Immature natural killer cell (primary cell): ENCODE measurements at regions not wholly inside any gene's neighbourhood (a gene's known extent, or its start where the extent isn't known, plus 50 kb on each side); places are given as distances from the start of the nearest gene placed in this dataset.
"Not testable (repeated sequence)": the region's sequence is repeated elsewhere in the genome, so short reads cannot be mapped to it uniquely, and the experiment has no call there.

ENCODE experiments used
- DNase-seq, 3 donors: peaks; one replicate each; pipeline ENCODE4 v3.0.0; 2022; ENCODE audit warnings: mixed read lengths in 1 of 3
- H3K27ac Mint-ChIP-seq, 6 donors: one replicate each; pipeline ENCODE4 v1.8.0; 2020; ENCODE audit warnings: mixed read lengths in 6 of 6, mild to moderate bottlenecking in 5 of 6, inconsistent platforms in 4 of 6, moderate library complexity in 3 of 6
- H3K27me3 Mint-ChIP-seq, 3 donors: one replicate each; pipeline ENCODE4 v1.8.0; 2020 to 2021; ENCODE audit warnings: low read depth in 3 of 3, mild to moderate bottlenecking in 3 of 3, mixed read lengths in 3 of 3, moderate library complexity in 3 of 3, inconsistent platforms in 1 of 3
- H3K36me3 Mint-ChIP-seq, 3 donors: one replicate each; pipeline ENCODE4 v1.8.0; 2020; ENCODE audit warnings: mixed read lengths in 3 of 3, inconsistent platforms in 2 of 3, mild to moderate bottlenecking in 2 of 3
- H3K4me1 Mint-ChIP-seq, 2 donors: one replicate each; pipeline ENCODE4 v1.8.0; 2020; ENCODE audit warnings: inconsistent platforms in 2 of 2, mild to moderate bottlenecking in 2 of 2, mixed read lengths in 2 of 2, moderate library complexity in 1 of 2
- H3K4me3 Mint-ChIP-seq, 5 donors: one replicate each; pipeline ENCODE4 v1.8.0; 2020; ENCODE audit warnings: mild to moderate bottlenecking in 5 of 5, mixed read lengths in 5 of 5, inconsistent platforms in 3 of 5, moderate library complexity in 3 of 5
- H3K9me3 Mint-ChIP-seq, 6 donors: one replicate each; pipeline ENCODE4 v1.8.0; 2020; ENCODE audit warnings: mild to moderate bottlenecking in 6 of 6, mixed read lengths in 6 of 6, inconsistent platforms in 4 of 6, moderate library complexity in 3 of 6

DNA sequence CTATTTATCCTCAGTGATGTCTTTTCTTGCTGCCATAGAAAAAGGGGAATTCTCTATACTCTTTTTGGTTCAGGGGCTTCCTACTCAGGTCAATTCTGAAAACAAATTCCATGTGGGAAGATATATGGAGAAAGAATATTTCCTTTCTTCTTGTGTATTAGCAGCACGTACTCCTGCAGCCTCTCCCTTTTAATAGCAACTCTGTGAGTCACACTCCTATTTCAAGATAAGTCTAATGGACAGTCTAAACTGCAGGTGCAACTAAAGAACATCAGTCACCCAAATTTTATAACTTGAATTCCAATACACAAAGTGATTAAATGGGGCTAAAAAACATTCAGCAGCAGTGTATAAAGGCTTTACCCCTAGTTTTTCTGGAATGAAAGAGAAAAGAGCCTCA, 942.2 kb downstream of the CNTNAP5 start:
- H3K4me3 Mint-ChIP-seq = no peak overlapping the region
- no peaks in the 10 kb centered on the region for H3K4me1 Mint-ChIP-seq
- DNase-seq = no peak
- H3K27ac Mint-ChIP-seq = no peak overlapping the region
- no peaks in the 10 kb centered on the region for H3K27me3 Mint-ChIP-seq
- H3K36me3 Mint-ChIP-seq = no peaks in the 10 kb centered on the region
- H3K9me3 Mint-ChIP-seq = peaks cover 0 to 21% (median 5%) of the 10 kb centered on the region in 6 donors

DNA sequence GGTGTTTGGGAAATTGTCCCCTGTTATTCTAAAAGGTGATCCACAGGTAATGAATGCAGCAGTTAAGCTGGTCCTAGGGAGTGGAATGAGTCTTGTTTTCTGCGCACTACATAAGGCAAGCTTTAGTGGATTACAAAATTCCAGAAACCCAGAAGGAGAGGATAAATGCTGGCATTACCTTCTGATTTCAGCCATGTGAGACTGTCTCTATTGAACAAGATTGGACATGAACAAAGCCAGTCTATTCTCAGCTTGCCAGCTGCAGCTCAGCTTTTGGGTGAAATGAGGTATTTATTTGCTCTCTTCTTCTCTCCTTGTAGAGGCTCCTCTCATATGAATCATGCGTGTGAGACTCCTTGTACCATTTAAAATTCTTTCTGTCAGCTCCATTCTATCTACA, 944.9 kb downstream of the CNTNAP5 start:
- Mint-ChIP-seq H3K27me3 (no peaks in the 10 kb centered on the region), H3K9me3 (peaks cover 0 to 39% (median 8%) of the 10 kb centered on the region in 6 donors), H3K4me1 (no peaks in the 10 kb centered on the region)

DNA sequence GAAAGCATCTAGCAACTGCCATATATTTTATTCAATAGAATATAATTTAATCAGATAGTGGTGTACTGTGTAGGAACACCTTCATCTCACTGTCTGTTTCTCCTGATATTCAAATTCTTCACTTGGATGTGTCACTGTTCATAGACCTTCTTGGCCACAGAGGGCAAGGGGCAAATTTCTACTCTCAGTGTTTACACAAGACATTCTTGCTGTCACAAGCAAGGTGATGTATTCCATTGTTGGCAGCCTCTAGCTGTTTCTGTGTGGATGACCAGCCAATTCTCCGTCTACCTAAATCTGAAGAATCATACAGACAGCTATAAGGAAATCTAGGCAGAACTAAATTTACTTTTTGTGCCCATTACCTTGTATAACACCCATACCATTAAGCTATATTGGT, 948.3 kb downstream of the CNTNAP5 start:
- no peak overlapping the region for H3K27ac Mint-ChIP-seq
- H3K4me1 Mint-ChIP-seq = no peaks in the 10 kb centered on the region
- no peaks in the 10 kb centered on the region for H3K27me3 Mint-ChIP-seq
- no peaks in the 10 kb centered on the region for H3K36me3 Mint-ChIP-seq
- H3K9me3 Mint-ChIP-seq = peaks cover 7 to 48% (median 12%) of the 10 kb centered on the region in 6 donors
- H3K4me3 Mint-ChIP-seq = no peak overlapping the region
- DNase-seq = no peak

More for the DNA sequence above, 944.9 kb downstream of the CNTNAP5 start:
- H3K36me3 Mint-ChIP-seq = no peaks in the 10 kb centered on the region
- no peak overlapping the region for H3K27ac Mint-ChIP-seq
- no peak overlapping the region for H3K4me3 Mint-ChIP-seq
- DNase-seq = no peak

DNA sequence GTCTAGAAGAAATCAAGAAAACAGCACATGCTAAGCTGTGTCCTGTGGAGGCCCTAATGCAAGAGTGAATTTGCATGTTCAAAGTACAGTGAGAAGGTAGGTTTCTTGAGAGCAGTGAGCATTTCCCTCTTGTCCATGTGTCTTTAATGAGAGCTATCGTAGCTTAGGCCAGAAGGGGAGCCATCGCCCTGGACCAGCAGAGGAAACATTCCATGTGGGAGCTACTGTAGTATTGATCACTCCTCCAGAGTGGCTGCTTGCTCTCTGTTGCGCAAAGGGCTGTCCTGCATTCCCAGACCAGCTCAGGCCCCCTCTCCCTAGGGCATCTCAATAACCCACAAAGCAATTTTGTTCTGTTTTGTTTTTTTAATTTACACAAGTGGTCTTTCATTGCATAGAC, 950.1 kb downstream of the CNTNAP5 start:
- H3K4me1 Mint-ChIP-seq = no peaks in the 10 kb centered on the region
- DNase-seq = no peak
- H3K9me3 Mint-ChIP-seq = peaks cover 7 to 52% (median 12%) of the 10 kb centered on the region in 6 donors
- no peak overlapping the region for H3K27ac Mint-ChIP-seq
- H3K36me3 Mint-ChIP-seq = no peaks in the 10 kb centered on the region
- no peak overlapping the region for H3K4me3 Mint-ChIP-seq
- no peaks in the 10 kb centered on the region for H3K27me3 Mint-ChIP-seq

DNA sequence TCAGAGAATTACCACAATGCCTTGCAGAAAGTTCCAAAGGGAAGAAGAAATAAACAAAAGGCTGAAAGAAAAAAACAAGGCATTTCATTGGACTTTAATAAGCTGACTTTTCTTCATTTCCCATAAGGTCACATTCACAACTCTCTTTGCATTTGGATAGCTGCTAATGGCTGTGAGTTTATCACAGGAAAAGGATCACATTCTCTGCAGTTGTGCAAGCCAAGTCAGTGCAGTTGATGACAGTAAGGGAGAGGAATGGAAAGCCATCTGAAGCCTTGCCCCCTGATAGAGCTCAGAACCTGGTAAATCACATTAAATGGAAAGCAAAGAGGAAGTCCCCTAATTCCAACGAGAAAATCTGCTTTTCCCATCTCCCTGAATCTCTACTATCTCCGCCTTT, 950.6 kb downstream of the CNTNAP5 start:
- Mint-ChIP-seq H3K27me3 (no peaks in the 10 kb centered on the region), H3K36me3 (no peaks in the 10 kb centered on the region), H3K4me1 (no peaks in the 10 kb centered on the region), H3K9me3 (peaks cover 7 to 52% (median 12%) of the 10 kb centered on the region in 6 donors), H3K27ac (no peak overlapping the region), H3K4me3 (no peak overlapping the region)
- DNase-seq = no peak

DNA sequence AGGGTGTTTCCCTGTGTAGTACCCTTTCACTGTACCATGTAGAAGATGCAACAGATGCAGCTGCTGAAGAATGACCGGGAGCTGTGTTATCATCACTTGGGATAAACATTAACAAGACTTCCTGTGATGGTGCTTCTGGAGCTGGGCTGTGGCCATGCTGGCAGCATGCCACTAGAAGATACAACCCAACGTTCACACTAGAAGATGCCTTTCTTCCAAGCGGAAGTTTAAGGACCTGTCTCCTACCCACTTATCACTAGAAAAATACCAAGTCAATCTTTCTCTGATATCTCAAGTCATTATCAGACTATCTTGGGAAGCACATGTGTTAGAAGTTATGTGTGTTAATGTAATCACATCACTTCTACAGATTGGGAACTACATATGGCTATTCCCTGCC, 953.5 kb downstream of the CNTNAP5 start:
- H3K4me1 Mint-ChIP-seq = no peaks in the 10 kb centered on the region
- H3K27ac Mint-ChIP-seq = no peak overlapping the region
- no peak for DNase-seq
- no peaks in the 10 kb centered on the region for H3K36me3 Mint-ChIP-seq
- peaks cover 5 to 52% (median 11%) of the 10 kb centered on the region in 6 donors for H3K9me3 Mint-ChIP-seq
- no peaks in the 10 kb centered on the region for H3K27me3 Mint-ChIP-seq
- H3K4me3 Mint-ChIP-seq = no peak overlapping the region

DNA sequence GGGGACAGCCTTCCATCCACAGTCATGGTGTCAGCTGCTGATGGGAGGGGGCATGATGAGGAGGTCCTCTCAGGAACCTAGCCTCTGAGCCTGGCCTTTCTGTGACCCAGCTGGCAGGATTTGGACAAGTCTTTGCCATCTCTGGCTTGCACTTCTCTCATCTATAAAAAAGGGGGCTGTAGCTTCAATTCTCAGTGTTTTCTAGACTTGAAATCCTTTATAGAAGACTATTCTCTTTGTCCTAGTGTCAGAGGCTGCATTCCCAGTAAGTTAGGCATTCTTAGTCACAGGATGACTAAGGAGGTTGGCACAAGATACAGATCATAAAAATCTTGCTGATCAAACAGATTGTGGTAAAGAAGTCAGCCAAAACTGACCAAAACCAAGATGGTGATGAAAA, 958.5 kb downstream of the CNTNAP5 start:
- no peaks in the 10 kb centered on the region for H3K4me1 Mint-ChIP-seq
- H3K36me3 Mint-ChIP-seq = no peaks in the 10 kb centered on the region
- H3K27ac Mint-ChIP-seq = no peak overlapping the region
- no peak for DNase-seq
- peaks cover 0 to 2% (median 0%) of the 10 kb centered on the region in 3 donors for H3K27me3 Mint-ChIP-seq
- H3K4me3 Mint-ChIP-seq = no peak overlapping the region
- H3K9me3 Mint-ChIP-seq = peaks cover 11 to 39% (median 14%) of the 10 kb centered on the region in 6 donors

DNA sequence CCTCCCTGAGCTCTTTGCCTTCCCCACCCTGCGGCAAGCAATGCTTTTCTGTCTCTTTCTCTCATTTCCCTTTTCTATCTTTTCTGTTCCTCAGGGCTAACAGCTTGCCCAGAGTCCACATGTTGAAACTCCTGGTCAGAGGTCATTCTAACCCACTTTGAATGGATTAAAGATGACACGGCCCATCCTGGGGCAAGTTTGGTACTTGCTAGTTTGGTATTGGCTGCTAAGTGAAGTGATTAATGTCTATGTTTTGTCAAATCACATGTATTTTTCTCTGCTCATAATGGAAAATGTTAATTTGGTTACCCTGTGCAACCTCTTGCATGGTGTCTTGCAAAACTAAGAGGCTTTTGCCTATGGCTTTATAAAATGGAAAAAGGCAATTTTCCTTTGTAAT, 960.2 kb downstream of the CNTNAP5 start:
- H3K27me3 Mint-ChIP-seq = peaks cover 0 to 2% (median 0%) of the 10 kb centered on the region in 3 donors
- H3K4me1 Mint-ChIP-seq = no peaks in the 10 kb centered on the region
- no peak overlapping the region for H3K4me3 Mint-ChIP-seq
- H3K9me3 Mint-ChIP-seq = peaks cover 13 to 45% (median 23%) of the 10 kb centered on the region in 6 donors
- no peaks in the 10 kb centered on the region for H3K36me3 Mint-ChIP-seq
- no peak for DNase-seq
- H3K27ac Mint-ChIP-seq = no peak overlapping the region

DNA sequence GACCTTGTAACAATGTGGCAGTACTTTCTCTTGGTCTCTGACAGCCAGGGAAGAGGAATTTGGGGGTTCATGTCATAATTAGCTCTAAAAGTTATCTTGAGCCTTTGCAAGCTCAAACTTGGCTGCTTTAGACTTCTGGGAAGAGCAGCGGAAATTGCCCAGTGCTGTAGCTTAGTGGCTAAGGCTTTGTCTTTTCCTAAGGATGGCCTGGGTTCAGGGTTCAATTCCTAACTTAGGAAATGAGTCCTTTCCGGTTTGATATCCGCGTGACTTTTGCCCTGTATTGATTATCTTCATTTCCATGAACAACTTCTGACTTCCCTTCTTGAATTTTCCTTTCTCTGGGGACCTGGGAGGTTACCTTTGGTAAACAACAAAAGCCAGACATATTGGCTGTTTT, 961.0 kb downstream of the CNTNAP5 start:
- no peak overlapping the region for H3K27ac Mint-ChIP-seq
- DNase-seq = no peak
- no peaks in the 10 kb centered on the region for H3K36me3 Mint-ChIP-seq
- H3K9me3 Mint-ChIP-seq = peaks cover 10 to 48% (median 23%) of the 10 kb centered on the region in 6 donors
- peaks cover 0 to 2% (median 0%) of the 10 kb centered on the region in 3 donors for H3K27me3 Mint-ChIP-seq
- no peaks in the 10 kb centered on the region for H3K4me1 Mint-ChIP-seq
- H3K4me3 Mint-ChIP-seq = no peak overlapping the region

DNA sequence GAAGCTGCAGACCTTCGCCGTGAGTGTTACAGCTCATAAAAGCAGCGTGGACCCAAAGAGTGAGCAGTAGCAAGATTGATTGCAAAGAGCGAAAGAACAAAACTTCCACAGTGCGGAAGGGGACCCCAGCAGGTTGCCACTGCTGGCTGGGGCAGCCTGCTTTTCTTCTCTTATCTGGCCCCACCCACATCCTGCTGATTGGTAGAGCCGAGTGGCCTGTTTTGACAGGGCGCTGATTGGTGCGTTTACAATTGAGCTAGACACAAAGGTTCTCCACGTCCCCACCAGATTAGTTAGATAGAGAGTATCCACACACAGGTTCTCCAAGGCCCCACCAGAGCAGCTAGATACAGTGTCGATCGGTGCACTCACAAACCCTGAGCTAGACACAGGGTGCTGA, 961.8 kb downstream of the CNTNAP5 start:
- not testable (repeated sequence) for H3K36me3 Mint-ChIP-seq, H3K27me3 Mint-ChIP-seq, DNase-seq, H3K4me1 Mint-ChIP-seq, H3K4me3 Mint-ChIP-seq, H3K27ac Mint-ChIP-seq
- H3K9me3 Mint-ChIP-seq = peaks cover 8 to 48% (median 24%) of the 10 kb centered on the region in 6 donors

DNA sequence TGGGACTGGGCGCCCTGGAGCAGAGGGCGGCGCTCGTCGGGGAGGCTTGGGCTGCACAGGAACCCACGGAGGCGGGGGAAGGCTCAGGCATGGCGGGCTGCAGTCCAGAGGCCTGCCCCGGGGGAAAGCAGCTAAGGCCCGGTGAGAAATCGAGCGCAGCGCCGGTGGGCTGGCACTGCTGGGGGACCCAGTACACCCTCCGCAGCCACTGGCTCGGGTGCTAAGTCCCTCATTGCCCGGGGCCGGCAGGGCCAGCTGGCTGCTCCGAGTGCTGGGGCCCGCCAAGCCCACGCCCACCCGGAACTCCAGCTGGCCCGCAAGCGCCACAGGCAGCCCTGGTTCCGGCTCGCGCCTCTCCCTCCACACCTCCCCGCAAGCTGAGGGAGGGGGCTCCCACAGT, 962.3 kb downstream of the CNTNAP5 start:
- H3K4me1 Mint-ChIP-seq = not testable (repeated sequence)

DNA sequence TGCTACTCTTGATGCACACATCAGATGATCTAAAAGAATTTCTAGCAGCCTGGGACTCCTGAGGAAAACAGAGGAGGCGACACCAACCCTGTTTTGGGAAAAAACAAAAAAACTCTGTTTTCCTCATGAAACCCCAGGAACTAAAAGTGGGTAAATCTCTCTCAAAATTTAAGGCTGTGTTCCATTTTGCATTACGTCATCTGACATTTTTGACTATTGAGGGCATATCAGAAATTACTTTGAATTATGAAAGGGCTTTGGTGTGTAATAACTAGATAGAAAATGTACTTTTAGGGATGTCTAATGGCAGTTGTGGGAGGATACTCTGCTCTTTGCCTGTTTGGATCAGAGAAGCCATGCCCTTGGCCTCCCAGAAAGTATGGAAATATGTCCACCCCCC, 963.0 kb downstream of the CNTNAP5 start:
- H3K4me3 Mint-ChIP-seq = no peak overlapping the region
- H3K27ac Mint-ChIP-seq = no peak overlapping the region

More for the DNA sequence above, 962.3 kb downstream of the CNTNAP5 start:
- H3K4me3 Mint-ChIP-seq, DNase-seq, H3K27ac Mint-ChIP-seq, H3K27me3 Mint-ChIP-seq, H3K36me3 Mint-ChIP-seq: not testable (repeated sequence)
- H3K9me3 Mint-ChIP-seq = peaks cover 9 to 48% (median 23%) of the 10 kb centered on the region in 6 donors

DNA sequence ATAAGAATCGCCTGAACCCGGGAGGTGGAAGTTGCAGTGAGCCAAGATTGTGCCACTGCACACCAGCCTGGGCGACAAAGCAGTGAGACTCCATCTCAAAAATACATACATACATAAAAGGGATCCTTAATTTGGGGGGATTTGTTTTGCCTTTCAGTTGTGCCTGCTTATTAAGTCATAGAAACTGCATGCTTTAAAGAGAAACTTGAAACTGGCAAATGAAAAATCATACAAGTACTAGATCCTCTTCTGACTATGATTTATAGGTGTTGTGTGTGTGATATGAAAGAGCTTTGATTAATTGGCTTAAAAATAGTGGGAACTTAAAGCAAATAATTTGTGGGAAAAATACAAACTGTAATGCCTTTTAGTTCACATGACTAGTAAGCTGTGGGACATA, 963.7 kb downstream of the CNTNAP5 start:
- peaks cover 0 to 2% (median 0%) of the 10 kb centered on the region in 3 donors for H3K27me3 Mint-ChIP-seq
- no peaks in the 10 kb centered on the region for H3K4me1 Mint-ChIP-seq
- H3K36me3 Mint-ChIP-seq = no peaks in the 10 kb centered on the region
- H3K9me3 Mint-ChIP-seq = peaks cover 10 to 40% (median 27%) of the 10 kb centered on the region in 6 donors
- no peak overlapping the region for H3K27ac Mint-ChIP-seq
- H3K4me3 Mint-ChIP-seq = no peak overlapping the region
- no peak for DNase-seq

More for the DNA sequence above, 963.0 kb downstream of the CNTNAP5 start:
- Mint-ChIP-seq H3K9me3 (peaks cover 10 to 47% (median 25%) of the 10 kb centered on the region in 6 donors), H3K36me3 (no peaks in the 10 kb centered on the region), H3K27me3 (peaks cover 0 to 2% (median 0%) of the 10 kb centered on the region in 3 donors), H3K4me1 (no peaks in the 10 kb centered on the region)
- no peak for DNase-seq

DNA sequence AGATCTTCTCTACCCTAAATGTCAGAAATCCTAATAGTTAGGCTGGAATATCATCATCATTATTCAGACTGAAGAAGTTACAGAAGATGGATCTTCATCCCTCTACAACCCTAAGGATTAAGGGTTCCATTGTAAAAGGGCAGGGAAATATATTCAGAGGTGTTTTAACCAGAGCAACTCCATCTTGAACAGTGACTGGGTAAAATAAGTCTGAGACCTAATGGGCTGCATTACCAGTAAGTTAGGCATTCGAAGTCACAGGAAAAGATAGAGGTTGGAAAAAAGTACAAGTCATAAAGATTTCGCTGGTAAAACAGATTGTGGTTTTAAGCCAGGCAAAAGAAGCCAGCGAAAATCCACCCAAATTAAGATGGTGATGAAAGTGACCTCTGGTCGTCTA, 968.7 kb downstream of the CNTNAP5 start:
- peaks cover 8 to 35% (median 23%) of the 10 kb centered on the region in 6 donors for H3K9me3 Mint-ChIP-seq
- H3K4me3 Mint-ChIP-seq = no peak overlapping the region
- peaks cover 0 to 4% (median 0%) of the 10 kb centered on the region in 3 donors for H3K27me3 Mint-ChIP-seq
- no peak overlapping the region for H3K27ac Mint-ChIP-seq
- H3K4me1 Mint-ChIP-seq = no peaks in the 10 kb centered on the region
- no peak for DNase-seq
- H3K36me3 Mint-ChIP-seq = no peaks in the 10 kb centered on the region

DNA sequence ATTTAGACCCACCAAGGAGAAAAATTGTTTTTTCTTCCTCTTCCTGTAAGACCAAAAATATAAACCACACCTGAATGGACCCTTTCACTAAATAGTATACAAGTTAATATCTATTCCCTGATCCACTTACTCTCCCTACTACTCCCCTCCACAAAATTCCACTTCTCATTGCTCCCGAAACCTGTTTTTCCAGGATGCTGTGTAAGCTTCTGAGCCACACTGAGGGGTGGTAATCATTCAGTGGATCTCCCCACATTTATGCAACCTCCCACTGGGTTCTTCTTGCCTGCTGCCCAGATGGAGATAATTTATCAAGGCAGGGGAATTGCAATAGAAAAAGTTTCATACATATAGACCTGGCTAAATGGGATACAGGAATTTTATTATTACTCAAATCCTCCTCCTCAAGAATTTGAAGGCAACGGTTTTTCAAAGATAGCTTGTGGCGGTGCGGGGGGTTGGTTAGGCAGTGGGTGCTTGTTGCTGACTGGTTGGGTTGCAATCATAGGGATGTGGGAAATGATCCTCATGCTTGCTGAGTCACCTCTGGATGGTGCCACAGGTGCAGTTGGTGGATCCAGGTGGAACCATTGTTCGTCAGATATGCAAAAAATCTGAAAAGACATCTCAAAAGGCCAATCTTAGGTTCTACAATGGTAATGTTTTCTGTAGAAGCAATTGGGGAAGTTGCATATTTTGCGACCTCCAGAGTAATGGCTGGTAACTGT, 970.3 kb downstream of the CNTNAP5 start:
- Mint-ChIP-seq H3K4me3 (no peak overlapping the region), H3K27ac (no peak overlapping the region), H3K4me1 (no peaks in the 10 kb centered on the region), H3K9me3 (peaks cover 7 to 32% (median 17%) of the 10 kb centered on the region in 6 donors), H3K36me3 (no peaks in the 10 kb centered on the region), H3K27me3 (peaks cover 0 to 4% (median 0%) of the 10 kb centered on the region in 3 donors)
- no peak for DNase-seq
